Tibial nerve (tissue), 4 donors: ENCODE measurements at regions not wholly inside any gene's neighbourhood (a gene's known extent, or its start where the extent isn't known, plus 50 kb on each side); places are given as distances from the start of the nearest gene placed in this dataset.

Experiments
- DNase-seq, 2 donors: peaks; one replicate each; pipeline ENCODE4 v3.0.0-alpha.2; 2019; ENCODE audit warnings: low spot score in 2 of 2
- H3K27ac ChIP-seq, 4 donors: fragments of 200-600 bp; sonication (generic) in 3 of 4; one replicate each; pipeline ENCODE4 v1.5.1; 2017 to 2019; ENCODE audit warnings: mild to moderate bottlenecking in 1 of 4
- H3K27me3 ChIP-seq, 2 donors: fragments of 200-600 bp; sonication (generic) in 1 of 2; one replicate each; pipeline versions ENCODE4 v1.5.1 to v1.6.0; 2017 to 2019
- H3K36me3 ChIP-seq, 3 donors: fragments of 200-600 bp; sonication (generic); one replicate each; pipeline ENCODE4 v1.5.1; 2018 to 2019
- H3K4me1 ChIP-seq, 4 donors: fragments of 200-600 bp; sonication (generic) in 3 of 4; one replicate each; pipeline ENCODE4 v1.5.1; 2017 to 2019
- H3K4me3 ChIP-seq, 4 donors: fragments of 200-600 bp; sonication (generic) in 3 of 4; one replicate each; pipeline ENCODE4 v1.5.1; 2017 to 2019; ENCODE audit warnings: mild to moderate bottlenecking in 1 of 4, moderate library complexity in 1 of 4
- H3K9me3 ChIP-seq, 4 donors: fragments of 200-600 bp; sonication (generic) in 3 of 4; one replicate each; pipeline ENCODE4 v1.5.1; 2017 to 2019
- CTCF ChIP-seq, 5 experiments: fragments of 200-600 bp in 3 of 5; fragments of 450-650 bp in 2 of 5; sonication (generic) in 3 of 5; IDR thresholded peaks; one replicate each; pipeline ENCODE4 v1.5.1; 2016 to 2019; ENCODE audit warnings: antibody characterized with exemption in 5 of 5, mild to moderate bottlenecking in 3 of 5, moderate library complexity in 2 of 5
- EP300 ChIP-seq, 2 donors: sonication (generic); formaldehyde crosslinking; IDR thresholded peaks; one replicate each; pipeline ENCODE4 v1.6.1; 2017; ENCODE audit warnings: antibody characterized with exemption in 2 of 2, mild to moderate bottlenecking in 1 of 2
- POLR2A ChIP-seq, 2 donors: fragments of 450-650 bp; IDR thresholded peaks; one replicate each; pipeline ENCODE4 v1.6.1; 2017; ENCODE audit warnings: antibody characterized with exemption in 2 of 2, mild to moderate bottlenecking in 2 of 2, moderate library complexity in 2 of 2
- WGBS, 2 donors: methylation state at CpG; one replicate each; pipeline ENCODE4 v1.1.5; 2018; 5-methylcytosine and 5-hydroxymethylcytosine counted together

GRCh38 chr6:98310443-98310842, 523.9 kb upstream of the POU3F2 start:
- Histone ChIP-seq H3K27ac (no peak overlapping the region), H3K27me3 (no peaks in the 10 kb centered on the region), H3K4me1 (no peaks in the 10 kb centered on the region), H3K36me3 (no peaks in the 10 kb centered on the region), H3K4me3 (no peak overlapping the region), H3K9me3 (peaks cover 0 to 4% (median 0%) of the 10 kb centered on the region in 4 donors)
- no peak for DNase-seq
- WGBS, 2 donors: 52 to 62% methylated on average over 5 of the region's 5 CpGs
- TF ChIP-seq EP300 (IDR thresholded peaks at IDR 0.05): no peak
- TF ChIP-seq POLR2A (IDR thresholded peaks at IDR 0.05): no peak
- TF ChIP-seq CTCF (IDR thresholded peaks at IDR 0.05): no peak

GRCh38 chr6:98323605-98324004, 510.8 kb upstream of the POU3F2 start:
- 61 to 65% methylated on average over 3 of the region's 3 CpGs for WGBS, 2 donors
- Histone ChIP-seq H3K4me3 (no peak overlapping the region), H3K27me3 (no peaks in the 10 kb centered on the region), H3K27ac (no peak overlapping the region), H3K36me3 (no peaks in the 10 kb centered on the region), H3K9me3 (no peaks in the 10 kb centered on the region), H3K4me1 (peaks cover 0 to 8% (median 0%) of the 10 kb centered on the region in 4 donors)
- TF ChIP-seq EP300 (IDR thresholded peaks at IDR 0.05): no peak
- no peak for TF ChIP-seq POLR2A (IDR thresholded peaks at IDR 0.05)
- no peak for TF ChIP-seq CTCF (IDR thresholded peaks at IDR 0.05)
- DNase-seq: no peak

DNA sequence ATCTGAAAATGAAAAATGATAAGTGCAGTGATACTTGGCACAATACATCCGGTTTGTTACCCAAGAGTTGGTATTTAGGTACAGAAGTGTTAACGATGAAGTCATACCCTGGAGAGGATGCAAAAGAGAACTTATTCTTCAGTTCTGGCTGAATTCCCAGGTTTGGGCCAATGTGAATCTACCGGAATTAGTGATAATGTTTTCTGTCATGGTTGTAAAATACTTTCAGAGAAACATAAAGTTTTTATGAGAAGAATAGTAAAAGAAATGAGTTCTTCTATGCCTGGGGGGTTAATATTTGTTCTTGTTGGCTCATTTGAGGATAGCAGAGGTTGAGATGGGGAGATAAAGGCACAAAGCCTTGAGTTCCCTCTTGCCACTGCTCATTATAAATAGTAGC, 509.9 kb upstream of the POU3F2 start:
- H3K9me3 ChIP-seq: no peaks in the 10 kb centered on the region
- WGBS, 2 donors: 14 to 21% methylated on average over 3 of the region's 3 CpGs
- H3K27me3 ChIP-seq: no peaks in the 10 kb centered on the region

GRCh38 chr6:98325366-98325765, 509.0 kb upstream of the POU3F2 start:
- TF ChIP-seq POLR2A (IDR thresholded peaks at IDR 0.05) (no peak), CTCF (IDR thresholded peaks at IDR 0.05) (no peak), EP300 (IDR thresholded peaks at IDR 0.05) (no peak)
- H3K4me1 ChIP-seq: peaks cover 0 to 8% (median 0%) of the 10 kb centered on the region in 4 donors
- no peak overlapping the region for H3K4me3 ChIP-seq
- DNase-seq: no peak
- H3K27ac ChIP-seq: no peak overlapping the region
- no peaks in the 10 kb centered on the region for H3K36me3 ChIP-seq
- WGBS, 2 donors: 71 to 72% methylated on average over 1 of the region's 1 CpG
- no peaks in the 10 kb centered on the region for H3K27me3 ChIP-seq
- H3K9me3 ChIP-seq: no peaks in the 10 kb centered on the region

More for the DNA sequence above, 509.9 kb upstream of the POU3F2 start:
- H3K4me1 ChIP-seq: peaks cover 0 to 8% (median 0%) of the 10 kb centered on the region in 4 donors
- no peak overlapping the region for H3K4me3 ChIP-seq
- no peaks in the 10 kb centered on the region for H3K36me3 ChIP-seq
- TF ChIP-seq EP300 (IDR thresholded peaks at IDR 0.05) (no peak), CTCF (IDR thresholded peaks at IDR 0.05) (no peak), POLR2A (IDR thresholded peaks at IDR 0.05) (no peak)
- H3K27ac ChIP-seq: no peak overlapping the region
- no peak for DNase-seq

GRCh38 chr6:98333273-98333672, 501.1 kb upstream of the POU3F2 start:
- Histone ChIP-seq H3K4me3 (no peak overlapping the region), H3K36me3 (no peaks in the 10 kb centered on the region), H3K27ac (no peak overlapping the region), H3K4me1 (no peaks in the 10 kb centered on the region), H3K27me3 (no peaks in the 10 kb centered on the region), H3K9me3 (no peaks in the 10 kb centered on the region)
- TF ChIP-seq CTCF (IDR thresholded peaks at IDR 0.05): no peak
- TF ChIP-seq POLR2A (IDR thresholded peaks at IDR 0.05): no peak
- TF ChIP-seq EP300 (IDR thresholded peaks at IDR 0.05): no peak
- no peak for DNase-seq
- 62 to 70% methylated on average over 2 of the region's 2 CpGs for WGBS, 2 donors
